ENCODE measurements at regions not wholly inside any gene's neighbourhood (a gene's known extent, or its start where the extent isn't known, plus 50 kb on each side); places are given as distances from the start of the nearest gene placed in this dataset.
"Not testable (repeated sequence)": the region's sequence is repeated elsewhere in the genome, so short reads cannot be mapped to it uniquely, and the experiment has no call there.

- DNase-seq (ENCODE audit: low read depth), result peak; percentile 91
- TF ChIP-seq CTCF (conservative IDR thresholded peaks at IDR 0.05; ENCODE audit: low read length), result no peak
- no peak overlapping the region for H3K4me3 ChIP-seq (ENCODE audit: low read length)
These were observed 130.0 kb downstream of the ASB7 start for GRCh38 chr15:100732211-100733055.

- no peak overlapping the region for H3K4me3 ChIP-seq (ENCODE audit: low read length)
- TF ChIP-seq CTCF (conservative IDR thresholded peaks at IDR 0.05; ENCODE audit: low read length), result no peak
- peak; percentile 98 for DNase-seq (ENCODE audit: low read depth)
These were observed 130.9 kb downstream of the ASB7 start for GRCh38 chr15:100733101-100733842.

- peak; percentile 62 for DNase-seq (ENCODE audit: low read depth)
- not testable (repeated sequence) for H3K4me3 ChIP-seq (ENCODE audit: low read length)
These were observed 131.4 kb downstream of the ASB7 start for GRCh38 chr15:100733843-100734185.

- no peak for TF ChIP-seq CTCF (conservative IDR thresholded peaks at IDR 0.05; ENCODE audit: low read length)
- no peak for DNase-seq (ENCODE audit: low read depth)
- no peak overlapping the region for H3K4me3 ChIP-seq (ENCODE audit: low read length)
These were observed 132.2 kb downstream of the ASB7 start for GRCh38 chr15:100734586-100734985.

GRCh38 chr15:100735129-100736053 is 133.0 kb downstream of the ASB7 start:
- no peak for DNase-seq (ENCODE audit: low read depth)
- no peak for TF ChIP-seq CTCF (conservative IDR thresholded peaks at IDR 0.05; ENCODE audit: low read length)
- H3K4me3 ChIP-seq (ENCODE audit: low read length), result no peak overlapping the region

- no peak overlapping the region for H3K4me3 ChIP-seq (ENCODE audit: low read length)
- no peak for TF ChIP-seq CTCF (conservative IDR thresholded peaks at IDR 0.05; ENCODE audit: low read length)
- no peak for DNase-seq (ENCODE audit: low read depth)
These were observed 134.8 kb downstream of the ASB7 start for GRCh38 chr15:100737214-100737613.

GRCh38 chr15:100738614-100739013 is 136.2 kb downstream of the ASB7 start:
- no peak for DNase-seq (ENCODE audit: low read depth)
- TF ChIP-seq CTCF (conservative IDR thresholded peaks at IDR 0.05; ENCODE audit: low read length), result no peak
- H3K4me3 ChIP-seq (ENCODE audit: low read length), result no peak overlapping the region
